ENCODE measurements at regions not wholly inside any gene's neighbourhood (a gene's known extent, or its start where the extent isn't known, plus 50 kb on each side); places are given as distances from the start of the nearest gene placed in this dataset.

DNA sequence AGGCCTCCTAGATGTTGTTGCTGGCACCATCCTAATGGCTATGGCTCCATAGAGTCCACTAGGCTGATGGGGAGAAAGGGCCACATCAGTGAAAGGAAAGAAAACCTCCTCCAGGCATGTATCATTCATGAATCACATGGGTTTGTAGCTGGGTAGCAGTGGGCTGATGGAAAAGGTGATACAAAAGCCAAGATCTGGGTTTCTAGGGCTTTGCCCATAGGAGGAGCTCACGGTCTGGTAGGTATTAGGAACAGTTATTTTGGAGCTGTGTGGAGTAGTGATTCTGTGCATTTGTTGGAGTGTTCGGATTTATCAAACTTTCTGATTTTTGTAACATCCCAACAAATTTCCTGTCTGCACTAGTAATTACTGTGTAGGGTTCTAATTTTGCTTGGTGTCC, 259.2 kb downstream of the SLC4A3 start:
- POLR2A ChIA-PET: no interaction called here
- CTCF ChIA-PET: no interaction called here
- no peak for DNase-seq (ENCODE audit: extremely low spot score)
- TF ChIP-seq HDGF (IDR thresholded peaks at IDR 0.05; ENCODE audit: borderline replicate concordance) (no peak), FOXK2 (IDR thresholded peaks at IDR 0.05) (no peak), NFRKB (IDR thresholded peaks at IDR 0.05) (no peak)

DNA sequence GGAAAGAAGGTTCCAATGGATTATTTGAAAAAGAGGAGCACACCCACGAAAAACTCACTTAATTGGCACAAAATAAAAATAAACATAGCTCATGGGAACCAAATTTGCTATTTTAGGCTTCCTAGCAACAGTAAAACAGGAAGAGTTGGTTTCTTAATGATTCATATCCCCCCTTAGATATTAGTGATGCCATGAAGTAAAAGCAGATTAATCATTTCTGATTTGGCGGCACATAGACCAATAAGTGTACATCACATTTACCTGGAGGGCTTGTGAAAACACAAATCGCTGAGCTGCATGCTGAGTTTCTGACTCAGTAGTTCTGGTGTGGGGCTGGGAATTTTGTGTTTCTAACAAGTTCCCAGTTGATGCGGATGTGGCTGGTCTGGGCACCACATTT, 260.4 kb downstream of the SLC4A3 start:
- DNase-seq (ENCODE audit: extremely low spot score): no peak
- TF ChIP-seq FOXK2 (IDR thresholded peaks at IDR 0.05) (no peak), CTBP1 (IDR thresholded peaks at IDR 0.05; ENCODE audit: borderline replicate concordance) (no peak), HDGF (IDR thresholded peaks at IDR 0.05; ENCODE audit: borderline replicate concordance) (no peak), PKNOX1 (IDR thresholded peaks at IDR 0.05) (no peak), ARNT (IDR thresholded peaks at IDR 0.05) (no peak), SUZ12 (IDR thresholded peaks at IDR 0.05) (no peak), BHLHE40 (IDR thresholded peaks at IDR 0.05; ENCODE audit: borderline replicate concordance) (no peak), FOXA1 (IDR thresholded peaks at IDR 0.05) (no peak)
- ChIA-PET CTCF (no interaction called here), POLR2A (no interaction called here)

DNA sequence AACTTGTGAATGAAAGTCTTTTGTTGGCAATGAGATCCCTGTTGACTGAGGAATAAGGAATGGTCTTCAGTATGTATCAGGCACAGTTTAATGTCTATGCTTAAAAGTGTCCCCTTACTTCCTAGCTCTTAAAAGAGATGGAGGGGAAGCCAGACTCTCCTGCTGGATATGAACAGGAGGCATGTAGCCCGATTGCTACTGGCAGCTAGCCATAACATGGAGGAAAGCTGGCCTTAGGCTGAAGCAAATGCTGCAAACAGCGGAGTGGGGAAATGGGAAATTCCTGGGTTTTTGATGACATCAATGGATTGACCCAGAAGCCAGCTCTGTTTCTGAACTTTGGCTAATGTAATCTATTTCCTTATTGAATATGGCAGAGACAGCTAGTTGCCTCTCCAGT, 266.1 kb downstream of the SLC4A3 start:
- ChIA-PET CTCF (interaction anchor here (0.6 kb wide), 1 partner anchor 67 kb away, joined by 3 read pairs; no protein-coding TSS in a partner anchor), POLR2A (no interaction called here)
- TF ChIP-seq ARNT (IDR thresholded peaks at IDR 0.05): no peak
- TF ChIP-seq FOXK2 (IDR thresholded peaks at IDR 0.05): no peak
- no peak for TF ChIP-seq TARDBP (IDR thresholded peaks at IDR 0.05)
- no peak for TF ChIP-seq ZNF384 (IDR thresholded peaks at IDR 0.05)
- TF ChIP-seq NFRKB (IDR thresholded peaks at IDR 0.05): no peak
- TF ChIP-seq BHLHE40 (IDR thresholded peaks at IDR 0.05; ENCODE audit: borderline replicate concordance): no peak
- TF ChIP-seq CTBP1 (IDR thresholded peaks at IDR 0.05; ENCODE audit: borderline replicate concordance): no peak
- TF ChIP-seq ELF4 (IDR thresholded peaks at IDR 0.05): no peak
- no peak for TF ChIP-seq LEF1 (IDR thresholded peaks at IDR 0.05; ENCODE audit: borderline replicate concordance)
- no peak for TF ChIP-seq SP1 (IDR thresholded peaks at IDR 0.05)
- no peak for DNase-seq (ENCODE audit: extremely low spot score)

DNA sequence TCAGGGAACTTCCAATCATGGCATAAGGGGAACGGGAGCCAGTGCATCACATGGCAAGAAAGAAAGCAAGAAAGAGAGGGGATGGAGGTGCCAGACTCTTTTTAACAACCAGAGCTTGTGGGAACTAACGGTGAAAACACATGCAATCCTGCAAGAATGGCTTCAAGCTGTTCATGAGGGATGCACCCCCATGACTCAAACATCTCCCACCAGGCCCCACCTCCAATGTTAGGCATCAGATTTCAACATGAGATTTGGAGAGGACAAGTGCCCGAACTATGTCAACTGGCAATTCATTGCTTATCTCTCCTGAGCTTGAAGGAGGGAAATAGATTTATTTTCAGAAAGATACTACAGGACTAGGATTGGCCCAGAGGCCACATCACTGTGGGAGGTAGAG, 270.0 kb downstream of the SLC4A3 start:
- no peak for TF ChIP-seq ZNF384 (IDR thresholded peaks at IDR 0.05)
- no peak for TF ChIP-seq SUZ12 (IDR thresholded peaks at IDR 0.05)
- TF ChIP-seq CTBP1 (IDR thresholded peaks at IDR 0.05; ENCODE audit: borderline replicate concordance): no peak
- TF ChIP-seq BHLHE40 (IDR thresholded peaks at IDR 0.05; ENCODE audit: borderline replicate concordance): no peak
- TF ChIP-seq SP1 (IDR thresholded peaks at IDR 0.05): no peak
- ChIA-PET POLR2A (no interaction called here), CTCF (no interaction called here)
- no peak for DNase-seq (ENCODE audit: extremely low spot score)

- CTCF ChIA-PET: no interaction called here
- POLR2A ChIA-PET: no interaction called here
- DNase-seq (ENCODE audit: extremely low spot score): no peak
- TF ChIP-seq SP1 (IDR thresholded peaks at IDR 0.05) (no peak), FOXK2 (IDR thresholded peaks at IDR 0.05) (no peak), BHLHE40 (IDR thresholded peaks at IDR 0.05; ENCODE audit: borderline replicate concordance) (no peak)
Measured at GRCh38 chr2:219901155-219901554, 273.7 kb downstream of the SLC4A3 start.

GRCh38 chr2:219902891-219903552, 275.6 kb downstream of the SLC4A3 start:
- CTCF ChIA-PET: no interaction called here
- POLR2A ChIA-PET: no interaction called here
- no peak for TF ChIP-seq TARDBP (IDR thresholded peaks at IDR 0.05)
- TF ChIP-seq HDGF (IDR thresholded peaks at IDR 0.05; ENCODE audit: borderline replicate concordance): no peak
- DNase-seq (ENCODE audit: extremely low spot score): no peak

- TF ChIP-seq ZNF384 (IDR thresholded peaks at IDR 0.05): no peak
- TF ChIP-seq ELF4 (IDR thresholded peaks at IDR 0.05): no peak
- no peak for TF ChIP-seq ARNT (IDR thresholded peaks at IDR 0.05)
- DNase-seq (ENCODE audit: extremely low spot score): no peak
- ChIA-PET CTCF (interaction anchor here (0.6 kb wide), 1 partner anchor 447 kb away, joined by 3 read pairs; no protein-coding TSS in a partner anchor), POLR2A (no interaction called here)
Measured at GRCh38 chr2:219905640-219906039, 278.2 kb downstream of the SLC4A3 start.

- ChIA-PET CTCF (interaction anchor here (0.6 to 1.1 kb wide), 2 partner anchors 91 to 1535 kb away, joined by 3 read pairs; no protein-coding TSS in a partner anchor), POLR2A (no interaction called here)
- no peak for DNase-seq (ENCODE audit: extremely low spot score)
- no peak for TF ChIP-seq NFRKB (IDR thresholded peaks at IDR 0.05)
- TF ChIP-seq FOXM1 (IDR thresholded peaks at IDR 0.05; ENCODE audit: borderline replicate concordance): no peak
- TF ChIP-seq ZNF384 (IDR thresholded peaks at IDR 0.05): no peak
- TF ChIP-seq SP1 (IDR thresholded peaks at IDR 0.05): no peak
- no peak for TF ChIP-seq FOXK2 (IDR thresholded peaks at IDR 0.05)
- TF ChIP-seq L3MBTL2 (conservative IDR thresholded peaks at IDR 0.05): no peak
- no peak for TF ChIP-seq HDGF (IDR thresholded peaks at IDR 0.05; ENCODE audit: borderline replicate concordance)
Measured at GRCh38 chr2:219906114-219907010, 278.9 kb downstream of the SLC4A3 start.

Data from HEK293T (cell line).